ENCODE measurements at regions not wholly inside any gene's neighbourhood (a gene's known extent, or its start where the extent isn't known, plus 50 kb on each side); places are given as distances from the start of the nearest gene placed in this dataset.
A peak's percentile ranks its signal among the peaks of the same experiment; 100 is the strongest.
"Not testable (repeated sequence)": the region's sequence is repeated elsewhere in the genome, so short reads cannot be mapped to it uniquely, and the experiment has no call there.

GRCh38 chr6:79373246-79373645 lies 138.8 kb upstream of the HMGN3 start:
- Histone ChIP-seq H3K27ac (no peak overlapping the region), H3K4me3 (no peak overlapping the region), H3K27me3 (no peaks in the 10 kb centered on the region), H3K9me3 (peaks cover 0 to 9% (median 0%) of the 10 kb centered on the region in 3 donors), H3K4me1 (peaks cover 8% of the 10 kb centered on the region), H3K36me3 (replicated peaks in 1 of 2; ENCODE audit: insufficient read depth in 1 of 2, low read depth in 2 of 2) (no peaks in the 10 kb centered on the region)
- TF ChIP-seq CTCF (IDR thresholded peaks at IDR 0.05) (no peak), POLR2A (IDR thresholded peaks at IDR 0.05) (no peak)
- intact Hi-C loops (cut with DNase I) = no loop called here
- DNase-seq = peak in 2 of 4 donors; percentile 25 to 36
- WGBS, 2 donors = 30 to 36% methylated on average over 3 of the region's 3 CpGs
- ATAC-seq = peak; percentile 71

GRCh38 chr6:79372757-79373156 lies 138.3 kb upstream of the HMGN3 start:
- DNase-seq (no peak), ATAC-seq (no peak)
- TF ChIP-seq CTCF (IDR thresholded peaks at IDR 0.05) (no peak), POLR2A (IDR thresholded peaks at IDR 0.05) (no peak)
- intact Hi-C loops (cut with DNase I) = no loop called here
- Histone ChIP-seq H3K36me3 (replicated peaks in 1 of 2; ENCODE audit: insufficient read depth in 1 of 2, low read depth in 2 of 2) (no peaks in the 10 kb centered on the region), H3K27ac (no peak overlapping the region), H3K27me3 (no peaks in the 10 kb centered on the region), H3K4me1 (peaks cover 8% of the 10 kb centered on the region), H3K9me3 (peaks cover 0 to 9% (median 0%) of the 10 kb centered on the region in 3 donors), H3K4me3 (no peak overlapping the region)
- WGBS, 2 donors = 96 to 97% methylated on average over 1 of the region's 1 CpG

DNA sequence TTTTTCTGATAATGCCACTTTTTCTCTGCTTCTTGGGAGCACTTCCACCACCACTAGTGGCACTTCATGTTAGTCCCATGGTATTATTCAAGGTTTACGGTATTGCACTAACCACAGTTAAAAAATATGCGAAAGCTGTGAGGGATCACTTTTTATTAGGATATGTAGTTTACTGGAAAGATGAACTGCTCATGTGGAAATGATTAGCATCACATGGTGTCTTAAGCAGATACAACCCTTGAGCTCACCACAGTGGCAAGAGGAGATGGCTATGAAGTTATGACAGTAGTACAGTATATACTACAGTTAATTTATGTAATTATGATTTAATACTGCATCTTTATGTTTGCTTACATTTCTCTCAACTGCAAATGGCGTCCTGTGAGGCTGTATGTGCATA lies 134.5 kb upstream of the HMGN3 start:
- no peak overlapping the region for H3K4me3 ChIP-seq
- intact Hi-C loops (cut with DNase I) = no loop called here

GRCh38 chr6:79363441-79363840 lies 129.0 kb upstream of the HMGN3 start:
- DNase-seq; H3K9me3 ChIP-seq; H3K4me3 ChIP-seq; H3K27me3 ChIP-seq; H3K36me3 ChIP-seq (replicated peaks in 1 of 2; ENCODE audit: insufficient read depth in 1 of 2, low read depth in 2 of 2); H3K4me1 ChIP-seq; H3K27ac ChIP-seq; intact Hi-C loops (cut with DNase I); ATAC-seq: not testable (repeated sequence)

More for the DNA sequence above, 134.5 kb upstream of the HMGN3 start:
- Histone ChIP-seq H3K4me1 (peaks cover 8% of the 10 kb centered on the region), H3K36me3 (replicated peaks in 1 of 2; ENCODE audit: insufficient read depth in 1 of 2, low read depth in 2 of 2) (no peaks in the 10 kb centered on the region), H3K27me3 (no peaks in the 10 kb centered on the region), H3K27ac (no peak overlapping the region), H3K9me3 (peaks cover 0 to 9% (median 0%) of the 10 kb centered on the region in 3 donors)
- WGBS, 2 donors = 86 to 91% methylated on average over 3 of the region's 3 CpGs
- ATAC-seq = no peak
- no peak for TF ChIP-seq CTCF (IDR thresholded peaks at IDR 0.05)
- TF ChIP-seq POLR2A (IDR thresholded peaks at IDR 0.05) = no peak
- no peak for DNase-seq

GRCh38 chr6:79361074-79361473 lies 126.6 kb upstream of the HMGN3 start:
- ATAC-seq; H3K9me3 ChIP-seq; H3K27me3 ChIP-seq; DNase-seq; intact Hi-C loops (cut with DNase I); H3K36me3 ChIP-seq (replicated peaks in 1 of 2; ENCODE audit: insufficient read depth in 1 of 2, low read depth in 2 of 2); H3K27ac ChIP-seq; H3K4me1 ChIP-seq; H3K4me3 ChIP-seq: not testable (repeated sequence)
- WGBS, 2 donors = 90 to 92% methylated on average over 2 of the region's 2 CpGs

GRCh38 chr6:79353226-79353625 lies 118.7 kb upstream of the HMGN3 start:
- intact Hi-C loops (cut with DNase I) = no loop called here
- no peaks in the 10 kb centered on the region for H3K27me3 ChIP-seq
- no peaks in the 10 kb centered on the region for H3K9me3 ChIP-seq
- H3K4me1 ChIP-seq = no peaks in the 10 kb centered on the region
- H3K36me3 ChIP-seq (replicated peaks in 1 of 2; ENCODE audit: insufficient read depth in 1 of 2, low read depth in 2 of 2) = no peaks in the 10 kb centered on the region
- H3K4me3 ChIP-seq = no peak overlapping the region
- ATAC-seq (no peak), DNase-seq (no peak)
- 79 to 81% methylated on average over 4 of the region's 4 CpGs for WGBS, 2 donors
- no peak for TF ChIP-seq POLR2A (IDR thresholded peaks at IDR 0.05)
- TF ChIP-seq CTCF (IDR thresholded peaks at IDR 0.05) = no peak
- H3K27ac ChIP-seq = no peak overlapping the region
